Thoracic aorta (tissue), 2 donors: ENCODE measurements at regions not wholly inside any gene's neighbourhood (a gene's known extent, or its start where the extent isn't known, plus 50 kb on each side); places are given as distances from the start of the nearest gene placed in this dataset.

Experiments
- ATAC-seq: fragments of 150-250 bp; one replicate; pipeline ENCODE4 v1.8.0; 2017; ENCODE audit warnings: low read depth; ENCODE audit not compliant: insufficient number of reproducible peaks, low FRiP score
- DNase-seq: peaks from one replicate; pipeline ENCODE4 v3.0.0-alpha.2; 2020; ENCODE audit warnings: low spot score
- H3K27ac ChIP-seq, 2 donors: fragments of 200-600 bp; sonication (generic); 1 replicate in 1 of 2; 2 replicates in 1 of 2; pipeline ENCODE4 v1.5.1; 2016; ENCODE audit warnings: mild to moderate bottlenecking in 2 of 2, moderate library complexity in 2 of 2
- H3K27me3 ChIP-seq: fragments of 200-600 bp; sonication (generic); replicated peaks from 2 replicates; pipeline ENCODE4 v1.6.0; 2016; ENCODE audit warnings: mild to moderate bottlenecking; ENCODE audit not compliant: insufficient read depth
- H3K36me3 ChIP-seq: fragments of 200-600 bp; sonication (generic); one replicate; pipeline ENCODE4 v1.5.1; 2016
- H3K4me1 ChIP-seq, 2 donors: fragments of 200-600 bp; sonication (generic); 1 replicate in 1 of 2; 2 replicates in 1 of 2; pipeline versions ENCODE4 v1.5.1 to v1.6.0; 2016; ENCODE audit warnings: low read depth in 2 of 2, mild to moderate bottlenecking in 1 of 2; ENCODE audit not compliant: control insufficient read depth in 1 of 2
- H3K4me3 ChIP-seq: fragments of 200-600 bp; sonication (generic); 2 replicates; pipeline ENCODE4 v1.5.1; 2016; ENCODE audit warnings: mild to moderate bottlenecking
- H3K9me3 ChIP-seq: fragments of 200-600 bp; sonication (generic); 2 replicates; pipeline ENCODE4 v1.5.1; 2016
- CTCF ChIP-seq: fragments of 200-600 bp; sonication (generic); IDR thresholded peaks from one replicate; pipeline ENCODE4 v1.5.1; 2019; ENCODE audit warnings: antibody characterized with exemption

DNA sequence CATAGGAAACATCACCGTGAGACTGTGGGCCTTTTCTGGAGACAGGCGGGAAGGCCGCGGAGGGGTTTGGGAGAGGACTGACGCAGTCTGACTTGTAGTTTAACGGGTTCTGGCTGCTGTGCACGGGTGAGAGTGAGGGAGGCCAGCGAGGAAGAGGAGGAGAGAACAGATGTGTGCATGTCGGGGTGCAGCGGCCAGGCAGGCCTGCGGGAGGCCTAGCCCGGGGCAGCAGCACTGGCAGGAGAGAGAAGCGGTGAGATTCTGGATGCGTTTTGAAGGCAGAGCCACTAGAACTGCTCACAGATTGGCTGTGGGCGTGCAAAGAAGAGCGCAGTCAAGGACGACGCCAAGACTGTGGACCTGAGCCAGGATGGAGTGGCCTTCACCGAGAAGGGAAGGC lies 53.9 kb downstream of the PTGR3 start:
- Histone ChIP-seq H3K4me1 (no peaks in the 10 kb centered on the region), H3K36me3 (no peaks in the 10 kb centered on the region), H3K27me3 (no peaks in the 10 kb centered on the region), H3K27ac (no peak overlapping the region), H3K9me3 (no peaks in the 10 kb centered on the region), H3K4me3 (no peak overlapping the region)
- no peak for ATAC-seq
- no peak for DNase-seq
- TF ChIP-seq CTCF = no peak

DNA sequence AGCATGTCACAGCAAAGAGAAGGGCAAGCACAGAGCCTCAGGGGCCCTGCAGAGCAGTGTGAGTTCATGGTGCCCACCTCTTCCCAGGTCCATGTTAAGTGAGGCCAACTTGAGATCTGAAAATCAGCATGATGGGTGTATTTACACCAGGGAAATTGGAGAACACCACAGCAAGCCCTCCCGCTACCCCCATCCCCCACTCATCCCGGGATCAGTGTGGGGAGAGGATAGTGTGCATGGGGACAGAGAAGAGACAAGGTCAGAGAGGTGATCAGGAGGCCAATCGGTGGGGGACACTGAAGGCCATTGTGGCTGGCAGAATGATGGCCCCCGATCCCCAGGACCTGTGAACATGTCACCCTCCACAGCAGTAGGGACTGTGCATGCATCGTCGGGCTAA lies 54.7 kb downstream of the PTGR3 start:
- ATAC-seq (no peak), DNase-seq (no peak)
- H3K27me3 ChIP-seq = no peaks in the 10 kb centered on the region
- H3K27ac ChIP-seq = no peak overlapping the region
- H3K36me3 ChIP-seq = no peaks in the 10 kb centered on the region
- no peak overlapping the region for H3K4me3 ChIP-seq
- H3K4me1 ChIP-seq = no peaks in the 10 kb centered on the region
- H3K9me3 ChIP-seq = no peaks in the 10 kb centered on the region
- no peak for TF ChIP-seq CTCF

DNA sequence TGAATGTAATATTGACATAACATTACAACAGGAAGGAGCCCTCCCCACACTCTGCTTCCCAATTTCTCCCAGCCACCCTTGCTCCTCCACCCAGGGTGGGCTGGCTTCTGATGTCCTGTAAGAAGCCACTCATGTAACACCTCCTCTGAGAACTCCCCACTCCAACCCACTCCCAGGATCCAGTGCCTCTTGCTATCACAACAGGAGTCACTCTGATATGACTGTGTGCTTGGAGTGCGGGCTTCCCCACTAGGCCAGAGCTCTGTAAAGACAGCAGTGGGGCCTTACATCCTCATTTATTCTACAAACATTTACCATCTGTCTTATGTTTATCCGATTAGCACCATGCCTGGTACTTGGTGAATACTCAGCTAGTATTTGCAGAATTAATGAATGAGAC lies 65.1 kb downstream of the PTGR3 start:
- no peaks in the 10 kb centered on the region for H3K27me3 ChIP-seq
- no peak overlapping the region for H3K27ac ChIP-seq
- H3K4me1 ChIP-seq = no peaks in the 10 kb centered on the region
- peaks cover 4% of the 10 kb centered on the region for H3K9me3 ChIP-seq
- H3K36me3 ChIP-seq = no peaks in the 10 kb centered on the region
- TF ChIP-seq CTCF = no peak
- no peak for DNase-seq
- no peak overlapping the region for H3K4me3 ChIP-seq
- no peak for ATAC-seq

GRCh38 chr18:75142677-75143076 lies 66.3 kb downstream of the PTGR3 start:
- H3K4me3 ChIP-seq = no peak overlapping the region
- H3K9me3 ChIP-seq = peaks cover 4% of the 10 kb centered on the region
- no peaks in the 10 kb centered on the region for H3K36me3 ChIP-seq
- no peak for ATAC-seq
- no peak overlapping the region for H3K27ac ChIP-seq
- no peak for TF ChIP-seq CTCF
- no peaks in the 10 kb centered on the region for H3K4me1 ChIP-seq
- no peaks in the 10 kb centered on the region for H3K27me3 ChIP-seq
- DNase-seq = no peak

DNA sequence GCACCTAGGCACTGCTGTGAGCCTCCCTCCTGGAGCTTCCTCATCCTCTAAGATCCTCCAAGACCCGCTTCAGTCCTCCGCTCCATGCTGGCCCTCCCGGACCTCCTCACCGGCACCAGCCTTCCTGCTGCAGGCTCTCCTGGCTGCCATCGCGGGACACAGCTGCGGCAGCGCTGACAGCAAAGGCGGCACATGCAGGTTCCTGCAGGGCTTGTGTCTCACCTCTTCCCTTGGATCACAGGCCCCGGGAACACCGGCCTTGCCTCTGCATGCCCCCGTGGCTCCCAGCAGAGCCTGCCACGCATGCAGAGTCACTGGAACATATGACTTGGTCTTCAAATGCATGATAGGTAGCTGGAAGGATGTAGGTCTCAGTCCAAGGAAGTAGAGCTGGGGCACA lies 67.2 kb downstream of the PTGR3 start:
- TF ChIP-seq CTCF = no peak
- ATAC-seq = no peak
- no peaks in the 10 kb centered on the region for H3K36me3 ChIP-seq
- no peaks in the 10 kb centered on the region for H3K4me1 ChIP-seq
- no peak for DNase-seq
- H3K27ac ChIP-seq = no peak overlapping the region
- H3K27me3 ChIP-seq = no peaks in the 10 kb centered on the region
- peaks cover 4% of the 10 kb centered on the region for H3K9me3 ChIP-seq
- no peak overlapping the region for H3K4me3 ChIP-seq
